ENCODE measurements at regions not wholly inside any gene's neighbourhood (a gene's known extent, or its start where the extent isn't known, plus 50 kb on each side); places are given as distances from the start of the nearest gene placed in this dataset.

DNA sequence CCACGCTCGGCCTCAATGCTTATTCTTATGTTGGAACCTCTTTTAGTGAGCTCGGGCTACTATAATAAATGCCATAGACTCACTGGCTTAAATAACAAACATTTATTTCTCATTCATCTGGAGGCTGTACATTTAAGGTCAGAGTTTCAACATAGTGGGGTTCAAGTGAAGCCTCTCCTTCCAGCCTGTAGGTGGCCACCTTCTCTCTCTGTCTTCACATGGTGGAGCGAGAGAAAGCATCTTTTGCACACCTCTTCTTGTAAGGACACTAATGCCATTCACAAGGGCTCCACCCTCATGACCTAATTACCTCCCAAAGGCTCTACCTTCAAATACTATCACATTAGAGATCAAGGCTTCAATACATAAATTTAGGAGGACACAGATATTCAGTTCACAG, 520.3 kb upstream of the EPHA6 start:
- no peak overlapping the region for H3K27ac Mint-ChIP-seq (ENCODE audit: unreplicated experiment)
- H3K27me3 Mint-ChIP-seq (ENCODE audit: low read depth) = no peaks in the 10 kb centered on the region
- no peaks in the 10 kb centered on the region for H3K36me3 Mint-ChIP-seq (ENCODE audit: low read depth)
- DNase-seq (ENCODE audit: low spot score) = no peak
- peaks cover 2% of the 10 kb centered on the region for H3K9me3 Mint-ChIP-seq (ENCODE audit: low read depth)
- TF ChIP-seq, protein P1, sequence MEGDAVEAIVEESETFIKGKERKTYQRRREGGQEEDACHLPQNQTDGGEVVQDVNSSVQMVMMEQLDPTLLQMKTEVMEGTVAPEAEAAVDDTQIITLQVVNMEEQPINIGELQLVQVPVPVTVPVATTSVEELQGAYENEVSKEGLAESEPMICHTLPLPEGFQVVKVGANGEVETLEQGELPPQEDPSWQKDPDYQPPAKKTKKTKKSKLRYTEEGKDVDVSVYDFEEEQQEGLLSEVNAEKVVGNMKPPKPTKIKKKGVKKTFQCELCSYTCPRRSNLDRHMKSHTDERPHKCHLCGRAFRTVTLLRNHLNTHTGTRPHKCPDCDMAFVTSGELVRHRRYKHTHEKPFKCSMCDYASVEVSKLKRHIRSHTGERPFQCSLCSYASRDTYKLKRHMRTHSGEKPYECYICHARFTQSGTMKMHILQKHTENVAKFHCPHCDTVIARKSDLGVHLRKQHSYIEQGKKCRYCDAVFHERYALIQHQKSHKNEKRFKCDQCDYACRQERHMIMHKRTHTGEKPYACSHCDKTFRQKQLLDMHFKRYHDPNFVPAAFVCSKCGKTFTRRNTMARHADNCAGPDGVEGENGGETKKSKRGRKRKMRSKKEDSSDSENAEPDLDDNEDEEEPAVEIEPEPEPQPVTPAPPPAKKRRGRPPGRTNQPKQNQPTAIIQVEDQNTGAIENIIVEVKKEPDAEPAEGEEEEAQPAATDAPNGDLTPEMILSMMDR (IDR thresholded peaks at IDR 0.05) = peak; percentile 11
- H3K4me3 Mint-ChIP-seq (ENCODE audit: unreplicated experiment) = no peak overlapping the region
- no peaks in the 10 kb centered on the region for H3K4me1 Mint-ChIP-seq (ENCODE audit: low read depth)

DNA sequence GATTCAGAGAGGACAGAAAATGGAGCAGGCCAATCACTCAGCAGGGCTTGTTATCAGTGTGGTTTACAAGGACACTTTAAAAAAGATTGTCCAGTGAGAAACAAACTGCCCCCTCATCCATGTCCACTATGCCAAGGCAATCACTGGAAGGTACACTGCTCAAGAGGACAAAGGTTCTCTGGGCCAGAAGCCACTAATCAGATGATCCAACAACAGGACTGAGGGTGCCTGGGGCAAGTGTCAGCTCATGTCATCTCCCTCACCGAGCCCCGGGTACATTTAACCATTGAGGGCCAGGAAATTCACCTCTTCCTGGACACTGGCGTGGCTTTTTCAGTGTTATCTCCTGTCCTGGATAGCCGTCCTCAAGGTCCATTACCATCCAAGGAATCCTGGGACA, 513.7 kb upstream of the EPHA6 start:
- Mint-ChIP-seq H3K9me3 (ENCODE audit: low read depth) (peaks cover 4% of the 10 kb centered on the region), H3K4me3 (ENCODE audit: unreplicated experiment) (no peak overlapping the region), H3K27ac (ENCODE audit: unreplicated experiment) (no peak overlapping the region), H3K36me3 (ENCODE audit: low read depth) (no peaks in the 10 kb centered on the region), H3K4me1 (ENCODE audit: low read depth) (no peaks in the 10 kb centered on the region), H3K27me3 (ENCODE audit: low read depth) (no peaks in the 10 kb centered on the region)
- TF ChIP-seq, protein P1 (IDR thresholded peaks at IDR 0.05) = no peak
- no peak for DNase-seq (ENCODE audit: low spot score)

DNA sequence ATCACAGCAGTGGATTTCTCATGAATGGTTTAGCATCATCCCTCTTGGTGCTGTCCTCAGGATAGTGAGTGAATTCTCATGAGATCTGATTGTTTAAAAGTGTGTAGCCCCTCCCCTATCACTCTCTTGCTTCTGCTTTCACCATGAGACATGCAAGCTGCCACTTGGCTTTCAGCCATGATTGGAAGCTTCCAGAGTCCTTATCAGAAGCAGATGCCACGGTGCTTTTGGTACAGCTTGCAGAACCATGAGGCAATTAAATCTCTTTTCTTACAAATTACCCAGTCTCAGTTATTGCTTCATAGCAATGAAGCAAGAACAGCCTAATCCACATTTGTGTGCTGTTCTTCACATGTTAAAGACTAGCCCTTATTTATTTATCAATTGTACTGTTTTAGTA, 495.2 kb upstream of the EPHA6 start:
- Mint-ChIP-seq H3K9me3 (ENCODE audit: low read depth) (peaks cover 14% of the 10 kb centered on the region), H3K27me3 (ENCODE audit: low read depth) (peaks cover 11% of the 10 kb centered on the region), H3K36me3 (ENCODE audit: low read depth) (peaks cover 1% of the 10 kb centered on the region), H3K27ac (ENCODE audit: unreplicated experiment) (no peak overlapping the region), H3K4me3 (ENCODE audit: unreplicated experiment) (no peak overlapping the region), H3K4me1 (ENCODE audit: low read depth) (no peaks in the 10 kb centered on the region)
- TF ChIP-seq, protein P1 (IDR thresholded peaks at IDR 0.05) = no peak
- no peak for DNase-seq (ENCODE audit: low spot score)

DNA sequence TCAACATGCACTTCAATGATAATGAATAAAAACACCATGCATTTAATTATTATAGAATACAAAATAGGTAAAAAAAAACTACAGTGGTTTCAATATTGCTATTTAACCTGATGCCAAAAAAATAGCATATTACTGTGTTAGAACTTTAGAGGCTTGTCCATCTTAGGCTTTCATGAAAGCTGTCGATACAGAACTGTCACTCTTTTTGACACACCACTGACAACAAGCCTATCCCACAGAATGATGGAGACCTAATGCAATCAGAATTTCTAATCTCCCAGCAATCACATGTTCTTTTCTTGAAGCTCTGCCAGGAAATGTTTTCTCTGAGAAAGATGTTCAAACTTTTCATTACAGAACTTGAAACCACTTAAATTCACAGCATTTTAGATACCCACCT, 490.3 kb upstream of the EPHA6 start:
- H3K4me1 Mint-ChIP-seq (ENCODE audit: low read depth) = no peaks in the 10 kb centered on the region
- peaks cover 3% of the 10 kb centered on the region for H3K36me3 Mint-ChIP-seq (ENCODE audit: low read depth)
- H3K27me3 Mint-ChIP-seq (ENCODE audit: low read depth) = peaks cover 5% of the 10 kb centered on the region
- no peak for DNase-seq (ENCODE audit: low spot score)
- H3K4me3 Mint-ChIP-seq (ENCODE audit: unreplicated experiment) = no peak overlapping the region
- no peaks in the 10 kb centered on the region for H3K9me3 Mint-ChIP-seq (ENCODE audit: low read depth)
- no peak overlapping the region for H3K27ac Mint-ChIP-seq (ENCODE audit: unreplicated experiment)
- TF ChIP-seq, protein P1 (IDR thresholded peaks at IDR 0.05) = no peak

DNA sequence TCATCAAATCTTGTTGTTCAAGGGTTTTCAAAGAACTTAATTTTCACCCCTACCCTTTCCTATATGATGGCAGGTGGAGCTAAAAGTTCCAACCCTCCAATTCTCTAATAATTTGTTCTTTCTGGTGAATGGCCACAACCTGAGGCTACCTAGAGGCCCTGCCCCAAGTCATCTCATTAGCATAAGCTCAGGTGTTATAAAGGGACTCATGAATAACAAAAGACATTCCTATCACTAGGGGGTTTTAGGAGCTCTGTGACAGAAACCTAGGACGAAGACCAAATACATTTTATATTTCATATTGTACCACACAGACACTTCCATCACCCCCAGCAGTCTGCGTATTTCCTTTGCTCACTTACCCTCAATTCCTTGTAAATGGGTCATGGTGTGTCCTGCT, 483.6 kb upstream of the EPHA6 start:
- Mint-ChIP-seq H3K4me3 (ENCODE audit: unreplicated experiment) (no peak overlapping the region), H3K27me3 (ENCODE audit: low read depth) (peaks cover 2% of the 10 kb centered on the region), H3K4me1 (ENCODE audit: low read depth) (peaks cover 9% of the 10 kb centered on the region), H3K9me3 (ENCODE audit: low read depth) (no peaks in the 10 kb centered on the region), H3K27ac (ENCODE audit: unreplicated experiment) (no peak overlapping the region), H3K36me3 (ENCODE audit: low read depth) (no peaks in the 10 kb centered on the region)
- no peak for DNase-seq (ENCODE audit: low spot score)
- TF ChIP-seq, protein P1 (IDR thresholded peaks at IDR 0.05) = no peak

All from chondrocyte (in vitro differentiated cells).